Mucosa of rectum (tissue), 2 donors: ENCODE measurements at regions not wholly inside any gene's neighbourhood (a gene's known extent, or its start where the extent isn't known, plus 50 kb on each side); places are given as distances from the start of the nearest gene placed in this dataset.
"Not testable (repeated sequence)": the region's sequence is repeated elsewhere in the genome, so short reads cannot be mapped to it uniquely, and the experiment has no call there.

ENCODE experiments used
- H3K27ac ChIP-seq, 2 donors: one replicate each; pipeline ENCODE4 v1.7.0; 2013; ENCODE audit warnings: inconsistent platforms in 2 of 2, low read depth in 2 of 2, low read length in 2 of 2
- H3K27me3 ChIP-seq, 2 donors: one replicate each; pipeline ENCODE4 v1.7.0; 2013; ENCODE audit warnings: low read length in 2 of 2; ENCODE audit not compliant: control insufficient read depth in 2 of 2, insufficient read depth in 2 of 2
- H3K36me3 ChIP-seq, 2 donors: one replicate each; pipeline ENCODE4 v1.7.0; 2013; ENCODE audit warnings: low read length in 2 of 2; ENCODE audit not compliant: control insufficient read depth in 2 of 2, insufficient read depth in 2 of 2
- H3K4me1 ChIP-seq, 2 donors: one replicate each; pipeline ENCODE4 v1.7.0; 2013; ENCODE audit warnings: low read length in 2 of 2, mild to moderate bottlenecking in 1 of 2; ENCODE audit not compliant: control insufficient read depth in 2 of 2, insufficient read depth in 2 of 2
- H3K4me3 ChIP-seq, 2 donors: one replicate each; pipeline ENCODE4 v1.7.0; 2013; ENCODE audit warnings: low read length in 2 of 2
- H3K9ac ChIP-seq, 2 donors: one replicate each; pipeline ENCODE4 v1.7.0; 2013; ENCODE audit warnings: low read length in 2 of 2, low read depth in 1 of 2, mild to moderate bottlenecking in 1 of 2
- H3K9me3 ChIP-seq, 2 donors: one replicate each; pipeline ENCODE4 v1.7.0; 2013; ENCODE audit warnings: low read length in 2 of 2; ENCODE audit not compliant: control insufficient read depth in 2 of 2
- donor health status: healthy.
- donor health status: Normal muscosa, but diverticular disease.

DNA sequence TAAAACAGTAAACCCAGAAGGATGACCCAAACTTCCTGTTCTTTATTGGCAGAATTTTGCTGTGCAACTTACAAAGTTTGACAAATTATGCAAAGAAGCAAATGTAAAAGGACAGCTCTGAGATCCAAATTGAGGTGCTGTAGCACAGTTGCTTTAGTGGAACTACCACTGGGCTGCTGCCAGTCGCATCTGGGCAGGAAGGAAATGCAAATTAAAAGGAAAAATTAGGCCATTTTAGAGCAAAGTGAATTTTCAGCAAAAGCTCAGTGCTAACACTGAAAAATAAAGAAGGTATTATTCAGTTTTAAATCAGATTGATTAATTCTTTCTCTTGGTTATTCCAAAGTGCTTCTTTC lies 104.5 kb downstream of the ZMAT3 start:
- no peaks in the 10 kb centered on the region for H3K4me1 ChIP-seq
- H3K27me3 ChIP-seq = no peaks in the 10 kb centered on the region
- no peaks in the 10 kb centered on the region for H3K9me3 ChIP-seq
- no peak overlapping the region for H3K9ac ChIP-seq
- H3K4me3 ChIP-seq = peak overlapping the region in 1 of 2 donors; percentile 21
- H3K27ac ChIP-seq = no peak overlapping the region
- no peaks in the 10 kb centered on the region for H3K36me3 ChIP-seq

DNA sequence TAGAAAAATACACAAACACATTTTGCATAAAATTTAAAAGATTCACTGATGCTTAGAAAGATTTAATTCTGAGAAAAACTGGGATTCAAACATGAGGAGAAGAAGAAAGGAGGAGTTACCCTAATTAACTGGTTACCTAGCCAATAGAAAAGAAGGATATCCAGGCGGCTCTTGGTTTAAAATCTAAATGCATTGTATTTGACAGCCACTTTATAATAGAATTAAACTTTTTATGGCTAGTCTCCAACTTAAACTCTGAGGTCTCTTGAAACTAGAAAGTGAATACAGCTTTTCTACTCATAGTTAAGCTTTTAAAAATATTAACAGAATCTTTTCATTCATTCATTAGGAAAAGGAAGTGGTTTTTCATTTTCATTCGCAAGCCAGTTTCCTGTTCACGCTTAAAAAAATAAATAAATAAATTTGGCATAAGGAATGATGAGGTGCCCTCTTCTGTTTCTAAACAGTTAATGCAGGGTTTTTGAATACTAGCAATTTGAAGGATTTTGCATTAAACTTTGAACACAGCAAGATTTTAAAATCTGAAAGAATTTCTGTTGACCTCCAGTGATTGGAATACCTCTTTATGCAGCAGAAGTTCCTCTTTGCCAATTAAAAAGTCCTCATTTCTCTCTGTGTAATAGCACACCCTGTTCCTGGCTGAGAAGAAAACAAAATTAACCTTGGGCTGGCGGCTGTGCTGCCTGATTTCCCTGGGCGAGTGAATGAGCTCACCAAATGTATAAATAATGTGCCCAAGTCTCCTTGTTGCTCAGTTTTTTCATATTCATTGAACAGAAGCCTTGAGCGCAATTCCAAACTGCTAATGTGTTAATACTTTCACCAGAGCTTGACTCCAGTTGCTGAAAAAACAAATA lies 105.1 kb downstream of the ZMAT3 start:
- no peaks in the 10 kb centered on the region for H3K36me3 ChIP-seq
- H3K27me3 ChIP-seq = no peaks in the 10 kb centered on the region
- H3K9me3 ChIP-seq = no peaks in the 10 kb centered on the region
- H3K9ac ChIP-seq = no peak overlapping the region
- H3K4me1 ChIP-seq = no peaks in the 10 kb centered on the region
- no peak overlapping the region for H3K27ac ChIP-seq
- H3K4me3 ChIP-seq = peak overlapping the region in 1 of 2 donors; percentile 21

DNA sequence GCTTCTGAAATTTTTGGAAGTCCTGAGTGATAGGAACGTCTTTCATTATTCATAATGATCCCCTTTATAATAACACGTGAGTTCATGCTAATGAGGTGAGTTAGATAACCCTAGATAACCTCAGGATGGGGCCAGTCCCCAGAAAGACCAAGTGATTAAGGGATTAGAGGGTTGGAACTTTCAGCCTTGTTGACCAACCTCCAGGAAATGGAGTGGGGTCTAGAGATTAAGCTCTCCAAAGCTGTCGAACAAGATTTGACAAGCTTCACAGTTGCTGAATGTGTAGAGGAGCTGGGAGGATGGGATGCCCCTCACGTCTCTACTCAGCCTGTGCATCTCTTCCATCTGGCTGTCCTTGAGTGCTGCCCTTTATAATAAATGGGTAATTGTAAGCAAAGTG lies 107.1 kb downstream of the ZMAT3 start:
- Histone ChIP-seq H3K9ac (no peak overlapping the region), H3K27ac (no peak overlapping the region), H3K4me1 (no peaks in the 10 kb centered on the region), H3K4me3 (no peak overlapping the region), H3K27me3 (no peaks in the 10 kb centered on the region), H3K9me3 (no peaks in the 10 kb centered on the region), H3K36me3 (no peaks in the 10 kb centered on the region)

DNA sequence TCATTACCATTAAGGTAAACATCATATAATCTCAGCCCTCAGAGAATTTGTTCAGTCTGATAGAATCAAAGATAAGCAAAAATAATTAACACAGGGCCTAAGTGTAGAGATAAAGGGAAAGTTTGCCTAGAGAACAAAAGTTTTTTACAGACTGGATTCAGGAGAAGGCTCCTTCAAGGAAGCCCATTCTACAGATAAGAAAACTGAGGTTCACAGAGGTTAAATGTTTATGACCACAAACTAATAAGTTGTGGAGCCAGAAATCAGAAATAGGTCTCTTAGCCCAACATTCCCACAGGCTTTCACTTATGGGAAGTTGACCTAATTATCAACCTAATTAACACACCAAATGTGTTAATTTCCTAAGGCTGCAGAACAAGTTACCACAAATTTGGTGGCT lies 110.7 kb downstream of the ZMAT3 start:
- no peaks in the 10 kb centered on the region for H3K36me3 ChIP-seq
- no peak overlapping the region for H3K4me3 ChIP-seq
- no peaks in the 10 kb centered on the region for H3K4me1 ChIP-seq
- no peaks in the 10 kb centered on the region for H3K9me3 ChIP-seq
- H3K27ac ChIP-seq = no peak overlapping the region
- no peaks in the 10 kb centered on the region for H3K27me3 ChIP-seq
- no peak overlapping the region for H3K9ac ChIP-seq

DNA sequence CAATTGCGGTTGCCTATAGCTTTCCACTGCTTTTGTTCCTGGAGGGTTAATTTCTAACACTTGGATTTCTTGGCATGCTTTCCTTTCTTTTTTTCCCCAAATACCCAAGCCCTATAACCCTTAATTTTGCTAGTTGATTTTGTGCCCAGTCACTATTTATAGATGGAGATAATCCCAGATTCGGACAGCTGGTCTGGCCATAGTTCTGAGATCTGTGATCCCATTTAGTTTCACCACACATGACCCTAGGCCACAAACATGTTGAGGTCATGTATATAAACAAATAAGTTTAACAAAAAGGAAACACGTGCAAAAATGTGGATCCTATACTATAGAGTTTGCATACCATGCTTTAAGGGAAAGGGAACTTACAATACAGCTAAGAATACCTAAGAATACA lies 111.4 kb downstream of the ZMAT3 start:
- Histone ChIP-seq H3K9ac (no peak overlapping the region), H3K4me3 (no peak overlapping the region), H3K27ac (no peak overlapping the region), H3K4me1 (no peaks in the 10 kb centered on the region), H3K36me3 (no peaks in the 10 kb centered on the region), H3K9me3 (no peaks in the 10 kb centered on the region), H3K27me3 (no peaks in the 10 kb centered on the region)

DNA sequence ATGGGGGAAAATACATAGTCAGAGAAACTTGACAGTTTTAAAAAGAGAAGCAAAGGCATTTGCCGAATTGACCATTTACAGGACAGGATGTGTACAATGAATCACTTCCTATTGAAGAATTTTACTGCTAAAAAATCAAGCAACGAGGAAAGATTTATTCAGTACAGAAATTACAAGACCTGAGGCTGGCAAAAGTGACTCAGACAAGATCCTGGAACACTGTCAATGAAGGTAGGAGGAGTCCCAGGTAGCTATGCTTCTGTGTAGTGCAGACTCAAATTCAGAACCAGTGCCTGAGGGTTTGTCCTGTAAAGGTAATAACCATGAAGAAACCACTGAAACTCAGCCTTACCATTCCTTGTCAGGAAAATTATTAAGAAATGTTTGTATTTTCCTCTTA lies 120.9 kb downstream of the ZMAT3 start:
- H3K27me3 ChIP-seq = no peaks in the 10 kb centered on the region
- no peak overlapping the region for H3K4me3 ChIP-seq
- H3K27ac ChIP-seq = no peak overlapping the region
- no peaks in the 10 kb centered on the region for H3K9me3 ChIP-seq
- no peaks in the 10 kb centered on the region for H3K4me1 ChIP-seq
- no peak overlapping the region for H3K9ac ChIP-seq
- H3K36me3 ChIP-seq = no peaks in the 10 kb centered on the region

DNA sequence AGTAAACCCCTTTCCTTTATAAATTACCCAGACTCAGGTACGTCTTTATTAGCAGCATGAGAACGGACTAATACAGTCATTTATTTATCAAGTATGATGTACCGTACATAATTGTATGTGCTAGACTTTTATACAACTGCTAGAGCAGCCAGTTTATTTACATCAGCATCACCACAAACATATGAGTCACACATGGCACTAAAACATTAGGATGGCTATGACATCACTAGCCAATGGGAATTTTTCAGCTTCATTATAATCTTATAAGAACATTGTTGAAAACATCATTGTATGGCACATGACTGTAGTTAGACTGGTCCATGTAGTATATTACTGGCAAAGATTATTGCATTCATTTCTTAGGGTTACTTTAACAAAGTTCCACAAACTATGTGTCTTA lies 121.7 kb downstream of the ZMAT3 start:
- no peaks in the 10 kb centered on the region for H3K4me1 ChIP-seq
- no peaks in the 10 kb centered on the region for H3K27me3 ChIP-seq
- H3K36me3 ChIP-seq = no peaks in the 10 kb centered on the region
- no peak overlapping the region for H3K9ac ChIP-seq
- H3K9me3 ChIP-seq = no peaks in the 10 kb centered on the region
- no peak overlapping the region for H3K27ac ChIP-seq
- no peak overlapping the region for H3K4me3 ChIP-seq

DNA sequence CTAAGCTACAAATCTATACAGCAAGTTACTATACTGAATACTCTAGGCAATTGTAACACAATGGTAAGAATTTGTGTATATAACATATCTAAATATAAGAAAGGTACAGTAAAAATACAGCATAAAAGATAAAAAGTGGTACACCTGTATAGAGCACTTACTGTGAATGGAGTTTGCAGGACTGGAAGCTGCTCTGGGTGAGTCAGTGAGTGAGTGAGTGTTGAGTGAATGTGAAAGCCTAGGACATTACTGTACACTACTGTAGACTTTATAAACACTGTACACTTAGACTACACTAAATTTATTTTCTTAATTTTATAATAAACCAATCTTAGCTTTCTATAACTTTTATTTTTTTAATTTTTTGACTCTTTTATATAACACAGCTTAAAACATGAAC lies 123.1 kb downstream of the ZMAT3 start:
- Histone ChIP-seq H3K4me3 (no peak overlapping the region), H3K36me3 (no peaks in the 10 kb centered on the region), H3K9me3 (no peaks in the 10 kb centered on the region), H3K27me3 (no peaks in the 10 kb centered on the region), H3K27ac (no peak overlapping the region), H3K4me1 (no peaks in the 10 kb centered on the region), H3K9ac (no peak overlapping the region)

DNA sequence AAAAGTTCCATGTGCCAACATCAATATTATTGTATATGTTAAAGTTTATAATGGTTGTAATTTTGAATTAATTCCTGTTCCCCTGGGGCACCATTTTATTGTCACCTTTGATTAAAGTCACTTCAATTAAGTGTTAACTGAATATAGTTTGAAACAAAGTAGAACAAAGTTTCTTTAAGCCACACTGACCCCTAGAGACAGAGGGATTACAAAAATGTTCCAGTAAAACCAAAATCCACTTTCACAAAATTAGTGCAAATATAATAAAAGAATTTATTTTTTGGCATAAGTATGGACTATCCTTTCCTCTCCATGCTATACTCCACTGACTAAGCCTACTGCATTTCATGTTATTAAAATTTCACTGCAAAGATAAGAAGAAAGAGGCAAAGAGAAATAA lies 123.9 kb downstream of the ZMAT3 start:
- H3K9me3 ChIP-seq = no peaks in the 10 kb centered on the region
- H3K4me1 ChIP-seq = no peaks in the 10 kb centered on the region
- H3K27me3 ChIP-seq = no peaks in the 10 kb centered on the region
- no peak overlapping the region for H3K9ac ChIP-seq
- no peaks in the 10 kb centered on the region for H3K36me3 ChIP-seq
- no peak overlapping the region for H3K4me3 ChIP-seq
- no peak overlapping the region for H3K27ac ChIP-seq

DNA sequence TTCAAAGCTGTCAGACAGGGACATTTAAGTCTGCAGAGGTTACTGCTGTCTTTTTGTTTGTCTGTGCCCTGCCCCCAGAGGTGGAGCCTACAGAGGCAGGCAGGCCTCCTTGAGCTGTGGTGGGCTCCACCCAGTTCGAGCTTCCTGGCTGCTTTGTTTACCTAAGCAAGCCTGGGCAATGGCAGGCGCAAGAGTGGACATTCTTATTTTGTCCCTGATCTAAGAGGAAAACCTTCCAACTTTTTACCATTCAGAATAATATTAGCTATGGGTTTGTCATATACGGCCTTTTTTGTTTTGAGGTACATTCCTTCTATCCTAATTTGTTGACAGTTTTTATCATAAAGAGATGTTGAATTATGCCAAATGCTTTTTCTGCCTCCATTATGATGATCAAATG lies 129.3 kb downstream of the ZMAT3 start:
- H3K27me3 ChIP-seq, H3K9me3 ChIP-seq, H3K27ac ChIP-seq: not testable (repeated sequence)

More for the DNA sequence above, 129.3 kb downstream of the ZMAT3 start:
- not testable (repeated sequence) for H3K36me3 ChIP-seq, H3K4me1 ChIP-seq, H3K4me3 ChIP-seq, H3K9ac ChIP-seq
